IPS DF 6.9 (cell line): ENCODE measurements at regions not wholly inside any gene's neighbourhood (a gene's known extent, or its start where the extent isn't known, plus 50 kb on each side); places are given as distances from the start of the nearest gene placed in this dataset.

Source experiments
- DNase-seq: peaks from one replicate; pipeline ENCODE4 v3.0.0-alpha.2; 2013; ENCODE audit warnings: low read depth, low spot score
- H3K27ac ChIP-seq: one replicate; pipeline ENCODE4 v1.5.1; 2013; ENCODE audit warnings: low read length, control low read depth
- H3K27me3 ChIP-seq: 2 replicates; pipeline ENCODE4 v1.6.1; 2013; ENCODE audit warnings: mild to moderate bottlenecking, low read length; ENCODE audit not compliant: control insufficient read depth, insufficient read depth
- H3K36me3 ChIP-seq: 2 replicates; pipeline ENCODE4 v1.6.1; 2013; ENCODE audit warnings: low read length; ENCODE audit not compliant: control insufficient read depth, insufficient read depth
- H3K4me1 ChIP-seq: 2 replicates; pipeline ENCODE4 v1.6.1; 2013; ENCODE audit warnings: low read length; ENCODE audit not compliant: control insufficient read depth, insufficient read depth
- H3K4me3 ChIP-seq: 2 replicates; pipeline ENCODE4 v1.5.1; 2013; ENCODE audit warnings: mild to moderate bottlenecking, low read length
- H3K9me3 ChIP-seq: 2 replicates; pipeline ENCODE4 v1.6.1; 2013; ENCODE audit warnings: low read length, inconsistent platforms; ENCODE audit not compliant: control insufficient read depth, insufficient read depth
- WGBS: extraction: QIAGEN DNeasy Blood & Tissue Kit; methylation state at CpG from one replicate; pipeline ENCODE4 v1.1.7; 2013; ENCODE audit warnings: mixed read lengths, missing lambda C conversion rate; ENCODE audit not compliant: insufficient read length, insufficient coverage; 5-methylcytosine and 5-hydroxymethylcytosine counted together

GRCh38 chr6:147925826-147926225, 416.8 kb upstream of the SASH1 start:
- H3K27me3 ChIP-seq = no peaks in the 10 kb centered on the region
- no peaks in the 10 kb centered on the region for H3K36me3 ChIP-seq
- DNase-seq = no peak
- H3K9me3 ChIP-seq = no peaks in the 10 kb centered on the region
- H3K4me3 ChIP-seq = no peak overlapping the region
- H3K4me1 ChIP-seq = no peaks in the 10 kb centered on the region
- H3K27ac ChIP-seq = no peak overlapping the region
- no CpG with 5 or more reads among the region's 1 CpG for WGBS

GRCh38 chr6:147930745-147931144, 411.9 kb upstream of the SASH1 start:
- no peaks in the 10 kb centered on the region for H3K9me3 ChIP-seq
- no peak for DNase-seq
- H3K27ac ChIP-seq = no peak overlapping the region
- no CpG with 5 or more reads among the region's 4 CpGs for WGBS
- no peaks in the 10 kb centered on the region for H3K36me3 ChIP-seq
- no peaks in the 10 kb centered on the region for H3K4me1 ChIP-seq
- H3K4me3 ChIP-seq = no peak overlapping the region
- no peaks in the 10 kb centered on the region for H3K27me3 ChIP-seq

- Histone ChIP-seq H3K4me3 (no peak overlapping the region), H3K27me3 (no peaks in the 10 kb centered on the region), H3K4me1 (no peaks in the 10 kb centered on the region), H3K27ac (no peak overlapping the region), H3K36me3 (no peaks in the 10 kb centered on the region), H3K9me3 (no peaks in the 10 kb centered on the region)
- WGBS = no CpG with 5 or more reads among the region's 1 CpG
- DNase-seq = no peak
Measured at GRCh38 chr6:147933224-147933623, 409.4 kb upstream of the SASH1 start.

- Histone ChIP-seq H3K27me3 (no peaks in the 10 kb centered on the region), H3K36me3 (no peaks in the 10 kb centered on the region), H3K9me3 (no peaks in the 10 kb centered on the region), H3K4me3 (no peak overlapping the region), H3K27ac (no peak overlapping the region), H3K4me1 (no peaks in the 10 kb centered on the region)
- no peak for DNase-seq
Measured at GRCh38 chr6:147935656-147936055, 407.0 kb upstream of the SASH1 start.

GRCh38 chr6:147936703-147937470, 405.8 kb upstream of the SASH1 start:
- H3K27ac ChIP-seq = no peak overlapping the region
- no peak for DNase-seq
- no peaks in the 10 kb centered on the region for H3K9me3 ChIP-seq
- H3K27me3 ChIP-seq = no peaks in the 10 kb centered on the region
- H3K4me3 ChIP-seq = no peak overlapping the region
- no CpG with 5 or more reads among the region's 2 CpGs for WGBS
- H3K4me1 ChIP-seq = no peaks in the 10 kb centered on the region; the same call in 1 of the 2 replicates
- no peaks in the 10 kb centered on the region for H3K36me3 ChIP-seq

GRCh38 chr6:147941143-147941542, 401.5 kb upstream of the SASH1 start:
- no peaks in the 10 kb centered on the region; the same call in 1 of the 2 replicates for H3K4me1 ChIP-seq
- DNase-seq = peak; percentile 11
- no peak overlapping the region for H3K27ac ChIP-seq
- no CpG with 5 or more reads among the region's 4 CpGs for WGBS
- H3K27me3 ChIP-seq = no peaks in the 10 kb centered on the region
- H3K9me3 ChIP-seq = peaks cover 4% of the 10 kb centered on the region
- H3K4me3 ChIP-seq = no peak overlapping the region
- 0 out of 2 replicates have a peak, but pooled peaks cover 2% of the 10 kb centered on the region for H3K36me3 ChIP-seq

GRCh38 chr6:147942363-147942762, 400.3 kb upstream of the SASH1 start:
- 0 out of 2 replicates have a peak, but pooled peaks cover 2% of the 10 kb centered on the region for H3K36me3 ChIP-seq
- no CpG with 5 or more reads among the region's 3 CpGs for WGBS
- H3K27ac ChIP-seq = no peak overlapping the region

GRCh38 chr6:147944122-147944521, 398.5 kb upstream of the SASH1 start:
- WGBS = no CpG with 5 or more reads among the region's 5 CpGs
- peaks cover 4% of the 10 kb centered on the region for H3K9me3 ChIP-seq

More at GRCh38 chr6:147942363-147942762, 400.3 kb upstream of the SASH1 start:
- DNase-seq = no peak
- Histone ChIP-seq H3K4me1 (no peaks in the 10 kb centered on the region; the same call in 1 of the 2 replicates), H3K27me3 (no peaks in the 10 kb centered on the region), H3K4me3 (no peak overlapping the region), H3K9me3 (peaks cover 4% of the 10 kb centered on the region)

GRCh38 chr6:147947521-147947920, 395.1 kb upstream of the SASH1 start:
- no peak for DNase-seq
- no peak overlapping the region for H3K27ac ChIP-seq

More at GRCh38 chr6:147944122-147944521, 398.5 kb upstream of the SASH1 start:
- H3K27me3 ChIP-seq = no peaks in the 10 kb centered on the region
- 0 out of 2 replicates have a peak, but pooled peaks cover 2% of the 10 kb centered on the region for H3K36me3 ChIP-seq
- H3K4me1 ChIP-seq = no peaks in the 10 kb centered on the region; the same call in 1 of the 2 replicates
- H3K27ac ChIP-seq = no peak overlapping the region
- no peak for DNase-seq
- H3K4me3 ChIP-seq = no peak overlapping the region

GRCh38 chr6:147949981-147950622, 392.5 kb upstream of the SASH1 start:
- Histone ChIP-seq H3K4me3 (no peak overlapping the region), H3K4me1 (no peaks in the 10 kb centered on the region), H3K36me3 (no peaks in the 10 kb centered on the region), H3K27ac (no peak overlapping the region), H3K27me3 (no peaks in the 10 kb centered on the region), H3K9me3 (peaks cover 1% of the 10 kb centered on the region; the same call in 1 of the 2 replicates)
- no CpG with 5 or more reads among the region's 6 CpGs for WGBS
- no peak for DNase-seq

More at GRCh38 chr6:147947521-147947920, 395.1 kb upstream of the SASH1 start:
- no peaks in the 10 kb centered on the region for H3K4me1 ChIP-seq
- WGBS = no CpG with 5 or more reads among the region's 3 CpGs
- peaks cover 4% of the 10 kb centered on the region for H3K9me3 ChIP-seq
- no peaks in the 10 kb centered on the region for H3K27me3 ChIP-seq
- no peak overlapping the region for H3K4me3 ChIP-seq
- H3K36me3 ChIP-seq = 0 out of 2 replicates have a peak, but pooled peaks cover 2% of the 10 kb centered on the region
